BJ (cell line): ENCODE measurements at regions not wholly inside any gene's neighbourhood (a gene's known extent, or its start where the extent isn't known, plus 50 kb on each side); places are given as distances from the start of the nearest gene placed in this dataset.

Experiments used
- CTCF ChIA-PET: fragments of 350-600 bp; formaldehyde crosslinking; extraction: SDS; loops from one replicate; lab custom pipeline; 2021; ENCODE audit warnings: antibody characterized with exemption, inconsistent platforms; lab: Yijun Ruan, JAX
- POLR2A ChIA-PET: fragments of 300-600 bp; sonication (Branson Sonifier 250); formaldehyde crosslinking; extraction: SDS; loops from one replicate; lab custom pipeline; 2021; ENCODE audit warnings: antibody characterized with exemption; lab: Charles Lee
- DNase-seq: peaks from one replicate; pipeline ENCODE4 v3.0.0-alpha.2; 2011; ENCODE audit warnings: low read depth
- H3K27me3 ChIP-seq: 2 replicates; pipeline ENCODE4 v1.6.0; 2011; ENCODE audit warnings: low read length; ENCODE audit not compliant: control insufficient read depth, insufficient read depth
- H3K36me3 ChIP-seq: 2 replicates; pipeline ENCODE4 v1.5.1; 2011; ENCODE audit warnings: low read length; ENCODE audit not compliant: control insufficient read depth, insufficient read depth
- H3K4me3 ChIP-seq: 2 replicates; pipeline ENCODE4 v1.5.1; 2011; ENCODE audit warnings: low read depth, mild to moderate bottlenecking, control low read depth, low read length
- CTCF ChIP-seq: IDR thresholded peaks from 2 replicates; pipeline ENCODE4 v1.5.1; 2011; ENCODE audit warnings: low read depth, mild to moderate bottlenecking, control low read depth, inconsistent platforms, low read length, moderate library complexity; ENCODE audit not compliant: insufficient read depth

- no peak for DNase-seq
- Histone ChIP-seq H3K27me3 (no peaks in the 10 kb centered on the region; the same call in 1 of the 2 replicates), H3K4me3 (no peak overlapping the region), H3K36me3 (no peaks in the 10 kb centered on the region)
- CTCF ChIA-PET, result interaction anchor here (0.9 kb wide), 1 partner anchor 12 kb away, joined by 3 read pairs; no protein-coding TSS in a partner anchor
- TF ChIP-seq CTCF, result no peak
- POLR2A ChIA-PET, result no interaction called here
Measured at GRCh38 chr4:24130637-24131036, 240.8 kb upstream of the PPARGC1A start.

- POLR2A ChIA-PET, result no interaction called here
- H3K36me3 ChIP-seq, result no peaks in the 10 kb centered on the region
- DNase-seq, result no peak
- TF ChIP-seq CTCF, result no peak
- H3K27me3 ChIP-seq, result peaks cover 3% of the 10 kb centered on the region; the same call in 1 of the 2 replicates
- no peak overlapping the region for H3K4me3 ChIP-seq
- CTCF ChIA-PET, result interaction anchor here (1.3 to 1.4 kb wide), 2 partner anchors 8 to 10 kb away, joined by 3 to 4 read pairs; no protein-coding TSS in a partner anchor
Measured at GRCh38 chr4:24126776-24127175, 236.9 kb upstream of the PPARGC1A start.

- H3K27me3 ChIP-seq, result peaks cover 3% of the 10 kb centered on the region; the same call in 1 of the 2 replicates
- ChIA-PET POLR2A (no interaction called here), CTCF (interaction anchor here (0.8 to 1.1 kb wide), 2 partner anchors 10 to 30 kb away, joined by 3 read pairs; no protein-coding TSS in a partner anchor)
- no peak for DNase-seq
- no peak overlapping the region for H3K4me3 ChIP-seq
- no peak for TF ChIP-seq CTCF
- H3K36me3 ChIP-seq, result no peaks in the 10 kb centered on the region
Measured at GRCh38 chr4:24121395-24122175, 231.7 kb upstream of the PPARGC1A start.

- H3K36me3 ChIP-seq, result no peaks in the 10 kb centered on the region
- CTCF ChIA-PET, result interaction anchor here (1.1 kb wide), 1 partner anchor 10 kb away, joined by 4 read pairs; no protein-coding TSS in a partner anchor
- H3K4me3 ChIP-seq, result no peak overlapping the region
- H3K27me3 ChIP-seq, result peaks cover 2% of the 10 kb centered on the region
- DNase-seq, result no peak
- TF ChIP-seq CTCF, result no peak
- POLR2A ChIA-PET, result no interaction called here
Measured at GRCh38 chr4:24117975-24118374, 228.1 kb upstream of the PPARGC1A start.

GRCh38 chr4:24116107-24116506, 226.3 kb upstream of the PPARGC1A start:
- H3K27me3 ChIP-seq, result peaks cover 2% of the 10 kb centered on the region; the same call in 1 of the 2 replicates
- ChIA-PET POLR2A (no interaction called here), CTCF (no interaction called here)
- no peaks in the 10 kb centered on the region for H3K36me3 ChIP-seq
- TF ChIP-seq CTCF, result no peak
- no peak for DNase-seq
- H3K4me3 ChIP-seq, result no peak overlapping the region
